ENCODE measurements at regions not wholly inside any gene's neighbourhood (a gene's known extent, or its start where the extent isn't known, plus 50 kb on each side); places are given as distances from the start of the nearest gene placed in this dataset.

DNA sequence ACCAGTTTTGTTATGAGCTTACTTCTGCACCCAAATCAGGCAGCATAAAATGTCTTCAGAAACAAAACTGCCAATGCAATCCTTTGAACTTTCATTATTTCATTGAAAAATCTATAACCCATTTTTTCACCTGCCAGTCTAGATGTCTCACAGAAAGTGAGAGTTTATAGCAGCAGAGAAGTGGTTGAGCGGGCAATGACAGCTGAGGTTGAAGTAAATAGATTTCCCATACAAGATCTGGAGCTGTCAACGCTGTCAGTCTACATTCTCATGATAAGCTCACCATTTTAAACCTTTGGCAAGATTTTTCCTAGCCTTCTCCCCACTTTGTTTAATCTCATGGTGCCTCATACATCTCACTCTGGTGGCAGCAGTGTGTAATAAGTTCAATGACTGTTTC is 1144.9 kb upstream of the PCDH9 start:
- TF ChIP-seq, protein P1, sequence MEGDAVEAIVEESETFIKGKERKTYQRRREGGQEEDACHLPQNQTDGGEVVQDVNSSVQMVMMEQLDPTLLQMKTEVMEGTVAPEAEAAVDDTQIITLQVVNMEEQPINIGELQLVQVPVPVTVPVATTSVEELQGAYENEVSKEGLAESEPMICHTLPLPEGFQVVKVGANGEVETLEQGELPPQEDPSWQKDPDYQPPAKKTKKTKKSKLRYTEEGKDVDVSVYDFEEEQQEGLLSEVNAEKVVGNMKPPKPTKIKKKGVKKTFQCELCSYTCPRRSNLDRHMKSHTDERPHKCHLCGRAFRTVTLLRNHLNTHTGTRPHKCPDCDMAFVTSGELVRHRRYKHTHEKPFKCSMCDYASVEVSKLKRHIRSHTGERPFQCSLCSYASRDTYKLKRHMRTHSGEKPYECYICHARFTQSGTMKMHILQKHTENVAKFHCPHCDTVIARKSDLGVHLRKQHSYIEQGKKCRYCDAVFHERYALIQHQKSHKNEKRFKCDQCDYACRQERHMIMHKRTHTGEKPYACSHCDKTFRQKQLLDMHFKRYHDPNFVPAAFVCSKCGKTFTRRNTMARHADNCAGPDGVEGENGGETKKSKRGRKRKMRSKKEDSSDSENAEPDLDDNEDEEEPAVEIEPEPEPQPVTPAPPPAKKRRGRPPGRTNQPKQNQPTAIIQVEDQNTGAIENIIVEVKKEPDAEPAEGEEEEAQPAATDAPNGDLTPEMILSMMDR (optimal IDR thresholded peaks at IDR 0.05 in 1 of 3, IDR thresholded peaks at IDR 0.05 in 1 of 3, conservative IDR thresholded peaks at IDR 0.05 in 1 of 3; ENCODE audit: extremely low read depth in 1 of 3, insufficient read depth in 2 of 3, low read length in 3 of 3) = no peak
- no peak for TF ChIP-seq EZH2 (IDR thresholded peaks at IDR 0.05; ENCODE audit: low read length)

Data from keratinocyte (primary cell).